ENCODE measurements at regions not wholly inside any gene's neighbourhood (a gene's known extent, or its start where the extent isn't known, plus 50 kb on each side); places are given as distances from the start of the nearest gene placed in this dataset.

- TF ChIP-seq CTCF (IDR thresholded peaks at IDR 0.05) (no peak), POLR2A (IDR thresholded peaks at IDR 0.05) (no peak)
Observed at GRCh38 chr5:56567278-56567677, 248.1 kb upstream of the MAP3K1 start.
